SW 1271 (cell line): ENCODE measurements at regions not wholly inside any gene's neighbourhood (a gene's known extent, or its start where the extent isn't known, plus 50 kb on each side); places are given as distances from the start of the nearest gene placed in this dataset.
A peak's percentile ranks its signal among the peaks of the same experiment; 100 is the strongest.

Source experiments
- DNase-seq, 2 experiments: peaks; one replicate each; lab custom pipeline; 2025; lab: John Stamatoyannopoulos, UW

- no peak for DNase-seq
Measured at GRCh38 chr15:70264014-70264582, 166.4 kb upstream of the TLE3 start.

DNA sequence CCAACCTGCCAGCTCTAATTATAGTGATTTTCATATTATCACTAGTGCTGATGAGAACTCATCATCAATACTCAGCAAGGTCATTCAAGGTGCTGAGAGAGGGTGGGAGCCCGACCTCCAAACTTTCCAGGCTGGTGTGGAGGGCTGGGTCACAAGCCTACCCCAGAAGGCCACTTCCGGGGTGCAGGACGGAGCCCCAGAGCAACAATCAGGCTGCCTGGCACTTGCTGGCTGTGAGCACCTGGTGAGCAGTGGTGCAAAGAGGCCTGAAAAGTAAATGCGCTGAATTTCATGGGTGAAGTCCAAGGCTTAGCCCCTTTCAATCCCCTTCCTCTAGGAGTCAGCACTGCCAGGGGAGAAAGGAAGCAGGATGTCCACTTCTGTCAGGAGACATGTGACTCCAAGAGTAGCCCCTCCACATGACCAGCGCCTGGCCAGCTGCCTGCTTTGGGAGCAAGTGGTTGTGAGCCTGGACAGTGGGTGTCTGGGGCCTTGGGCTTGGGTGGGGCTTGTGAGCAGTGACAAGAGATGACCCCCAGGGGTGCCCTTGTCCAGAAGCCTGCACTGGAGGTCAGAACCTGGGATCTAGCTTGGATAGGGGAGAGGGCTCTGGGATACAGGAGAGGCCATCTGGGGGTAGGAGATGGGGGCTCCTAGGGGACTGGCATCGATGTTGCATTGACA is 165.0 kb upstream of the TLE3 start:
- DNase-seq: no peak

DNA sequence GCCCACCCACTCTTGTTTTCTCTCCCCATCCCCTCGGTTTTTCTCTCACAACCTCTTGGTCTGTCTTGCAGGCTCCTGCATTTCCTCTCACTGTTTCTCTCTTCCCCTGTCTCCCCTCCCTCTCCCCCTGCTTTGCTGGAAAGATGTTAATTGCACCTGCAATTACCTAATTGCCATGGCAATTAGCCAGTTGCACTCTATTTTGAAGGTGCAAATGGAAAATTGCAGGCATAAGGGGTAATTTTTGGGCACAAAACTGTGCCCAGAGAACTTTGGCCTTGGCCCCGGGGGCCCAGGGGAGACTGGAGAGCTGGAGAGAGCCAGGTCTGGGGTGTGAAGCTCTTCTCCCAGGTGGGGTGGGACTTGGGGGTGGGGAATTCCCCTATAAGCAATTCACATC is 164.5 kb upstream of the TLE3 start:
- DNase-seq: no peak

DNA sequence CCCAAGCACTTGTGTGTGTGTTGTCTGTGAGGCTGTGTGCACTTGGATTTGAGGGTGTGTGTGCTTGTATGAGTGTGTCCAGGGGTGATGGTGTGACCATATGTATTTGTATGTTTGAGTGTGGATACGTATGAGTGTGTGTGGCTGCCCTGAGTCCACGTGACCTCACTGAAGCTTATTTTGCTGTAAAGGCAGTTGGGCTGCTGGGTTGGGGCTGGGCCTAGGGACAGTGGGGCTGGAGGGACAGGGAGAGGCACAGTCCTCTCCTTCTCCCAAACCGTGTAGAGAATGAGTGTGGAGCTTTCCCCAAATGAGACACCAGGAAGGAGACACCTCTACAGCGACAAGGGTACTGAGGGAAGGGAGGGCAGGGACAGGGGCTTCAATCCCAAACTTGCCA is 163.4 kb upstream of the TLE3 start:
- DNase-seq: no peak

GRCh38 chr15:70260580-70260979 is 162.9 kb upstream of the TLE3 start:
- no peak for DNase-seq

GRCh38 chr15:70259640-70260508 is 162.2 kb upstream of the TLE3 start:
- DNase-seq: peak in 1 of 2 experiments; percentile 28

DNA sequence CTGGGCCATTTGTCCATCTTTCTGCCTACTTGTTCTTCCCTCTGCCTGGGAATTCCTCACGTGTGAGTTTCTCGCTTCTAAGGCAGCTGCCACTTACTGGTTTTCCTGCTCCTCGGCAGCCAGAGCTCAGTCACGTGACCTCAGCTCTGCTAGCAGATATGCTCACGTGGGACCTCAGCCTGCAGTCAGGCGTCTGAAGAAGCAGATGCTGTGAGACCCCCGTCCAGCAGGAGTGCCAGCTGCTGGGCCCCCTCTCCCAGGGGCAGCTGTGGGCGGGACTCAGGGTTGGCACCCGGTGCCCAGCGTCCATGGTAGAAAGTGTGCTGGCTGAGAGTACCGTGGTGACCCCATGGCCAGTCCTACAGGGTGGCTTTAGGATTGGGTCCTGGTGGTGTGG is 161.3 kb upstream of the TLE3 start:
- DNase-seq: no peak

DNA sequence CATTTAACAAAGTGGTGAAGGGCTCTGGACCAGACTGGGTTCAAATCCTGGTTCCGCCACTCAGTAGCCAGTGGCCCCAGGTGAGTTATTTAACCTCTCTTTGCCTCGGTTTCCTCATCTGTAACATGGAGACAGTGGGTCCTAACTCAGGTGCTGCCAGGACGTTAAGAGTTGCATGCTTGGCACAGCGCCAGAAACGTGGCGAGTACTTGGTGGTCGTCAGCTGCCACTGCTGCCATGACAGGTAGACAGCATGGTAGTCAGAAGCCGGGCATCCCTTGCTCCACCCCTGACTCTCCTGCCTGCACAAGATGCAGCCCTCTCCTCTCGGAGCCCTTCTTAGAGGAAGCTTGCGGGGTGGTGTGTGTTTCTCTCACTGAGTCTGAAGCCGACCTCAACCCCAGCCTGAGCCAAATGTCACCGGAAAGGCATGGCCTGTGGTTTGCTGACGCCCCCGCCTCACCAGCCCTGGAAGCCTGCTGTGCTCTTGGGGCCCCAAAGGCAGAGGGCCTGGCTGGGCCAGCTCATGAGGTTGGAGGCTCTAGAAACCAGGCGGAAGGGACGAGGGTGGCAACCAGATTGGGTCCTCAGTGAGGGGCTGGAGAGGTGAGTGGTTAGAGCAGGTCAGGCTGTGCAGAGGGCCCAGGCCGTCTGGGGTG is 160.8 kb upstream of the TLE3 start:
- no peak for DNase-seq

DNA sequence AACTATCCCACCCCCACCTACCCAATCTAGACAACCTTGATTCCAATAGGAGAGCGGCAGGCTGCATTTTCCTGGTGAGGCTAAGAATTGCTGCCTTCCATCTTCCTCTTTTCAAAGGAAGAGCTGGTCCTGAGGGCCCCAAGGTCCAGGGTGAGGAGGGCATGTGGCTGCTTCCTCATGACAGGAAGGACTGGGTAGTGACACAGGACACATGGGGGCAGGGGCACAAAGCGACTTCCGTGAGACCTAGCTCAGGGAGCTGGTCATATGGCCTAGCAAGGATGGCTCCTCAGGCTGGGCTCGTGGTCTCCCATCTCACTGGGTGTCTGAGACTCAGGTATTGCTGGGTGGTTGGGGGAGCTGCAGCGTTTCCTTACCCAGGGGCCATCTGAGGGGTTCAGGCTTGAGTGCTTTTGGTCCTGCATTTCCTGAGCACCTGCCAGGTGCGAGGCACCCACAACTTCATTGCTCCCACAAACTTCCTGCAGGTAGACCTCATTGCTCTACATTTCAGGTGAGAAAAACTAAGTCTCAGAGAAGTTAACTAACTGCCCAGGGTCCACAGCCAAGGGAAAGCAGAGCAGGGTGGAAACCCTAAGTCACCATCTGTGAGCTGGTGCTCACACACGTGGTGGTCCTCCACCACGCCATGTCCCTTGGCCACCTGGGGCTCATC is 160.0 kb upstream of the TLE3 start:
- no peak for DNase-seq

- DNase-seq: no peak
Measured at GRCh38 chr15:70257047-70257446, 159.3 kb upstream of the TLE3 start.

DNA sequence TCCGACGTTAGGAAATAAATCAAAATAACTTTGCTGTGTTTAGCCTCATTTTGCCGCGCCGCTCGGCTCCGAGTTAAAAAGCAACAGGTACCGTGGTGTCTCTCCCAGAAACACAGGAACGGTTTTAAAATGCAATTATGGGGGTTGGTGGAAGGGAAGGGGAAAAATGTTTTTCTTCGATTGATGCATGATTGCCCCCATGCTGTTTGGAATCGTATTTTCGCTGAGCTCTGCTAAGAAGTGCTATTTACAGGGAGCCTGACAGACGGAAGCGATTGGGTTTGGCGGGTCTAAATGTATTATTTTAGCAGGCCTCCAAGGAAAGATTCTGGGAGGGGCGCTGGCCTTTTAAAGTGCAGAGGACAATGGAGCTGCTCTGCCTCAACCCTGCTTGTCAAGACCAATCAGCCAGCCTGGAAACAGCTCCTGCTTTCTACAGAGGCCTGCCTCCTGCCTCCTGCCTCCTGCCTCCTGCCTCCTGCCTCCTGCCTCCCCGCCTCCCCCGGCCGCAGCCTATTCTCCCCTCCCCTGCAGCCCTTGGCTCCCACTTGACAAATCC is 156.7 kb upstream of the TLE3 start:
- DNase-seq: no peak

DNA sequence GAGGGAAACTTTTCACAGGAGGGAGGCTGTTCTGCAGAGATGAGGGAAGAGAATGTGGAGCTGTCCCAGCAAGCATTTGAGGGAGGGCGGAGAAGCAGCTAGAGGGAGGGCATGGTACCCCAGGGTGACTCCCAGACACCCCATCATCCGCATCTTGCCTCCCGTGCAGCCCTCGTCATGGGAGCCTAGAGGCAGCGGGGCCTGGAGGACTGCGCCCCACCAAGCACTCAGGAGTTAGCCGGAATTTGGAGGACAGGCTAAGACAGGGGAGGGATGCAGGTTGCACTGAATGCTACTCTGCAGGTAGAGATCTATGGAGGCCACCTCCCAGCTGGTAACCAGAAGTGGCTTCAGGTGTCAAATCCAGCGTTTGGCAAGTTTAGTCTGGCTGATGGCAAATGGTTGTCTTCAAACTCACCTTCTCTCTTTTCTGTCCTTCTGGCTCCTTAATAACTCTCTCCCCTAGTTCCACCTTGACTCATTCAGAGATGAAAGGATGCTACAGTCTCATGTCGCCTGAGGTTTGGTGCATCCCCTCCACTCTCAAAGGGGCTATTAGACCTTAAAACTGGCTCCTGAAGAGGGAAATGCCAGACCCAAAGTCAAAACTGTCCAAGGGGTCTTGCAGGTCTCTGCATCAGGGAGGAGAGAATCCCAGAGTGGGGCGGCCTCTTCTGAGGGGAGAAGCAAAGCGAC is 155.9 kb upstream of the TLE3 start:
- DNase-seq: no peak

GRCh38 chr15:70252951-70253320 is 155.2 kb upstream of the TLE3 start:
- DNase-seq: no peak

- DNase-seq: no peak
Measured at GRCh38 chr15:70252056-70252950, 154.6 kb upstream of the TLE3 start.

DNA sequence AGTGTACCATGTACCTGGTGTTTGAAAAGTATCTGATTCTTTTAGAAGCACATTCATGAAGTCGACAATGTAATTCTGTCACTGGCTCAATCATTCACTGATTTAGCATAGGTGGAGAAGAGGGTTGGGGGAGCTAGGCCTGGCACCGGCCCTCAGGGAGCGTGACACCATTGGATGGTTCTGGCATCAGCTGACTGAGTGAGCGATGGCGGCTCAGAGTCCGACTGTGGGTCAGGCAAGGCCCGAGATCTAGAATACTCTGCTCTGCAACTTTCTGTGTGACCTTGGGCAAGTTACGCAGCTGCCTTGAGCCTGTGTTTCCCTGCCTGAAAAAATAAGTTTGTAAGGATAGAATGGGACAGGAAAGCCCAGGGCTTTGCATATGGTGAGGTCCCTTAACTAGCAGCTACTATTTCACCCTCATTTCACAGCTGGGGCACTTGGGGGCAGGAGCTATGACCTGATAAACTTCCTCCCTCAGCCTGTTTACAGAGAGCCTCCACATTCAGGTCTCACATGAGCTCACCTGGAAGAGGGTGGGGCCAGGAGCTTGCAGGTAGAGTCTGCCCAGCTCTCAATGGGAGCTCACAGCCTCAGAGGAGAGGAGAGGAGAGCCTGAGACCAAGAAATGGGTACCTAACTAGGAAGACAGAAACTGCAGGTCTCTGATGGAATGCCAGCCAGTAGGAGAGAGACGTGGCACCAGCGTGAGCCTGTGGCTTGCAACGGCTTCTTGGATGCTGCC is 153.7 kb upstream of the TLE3 start:
- DNase-seq: no peak

DNA sequence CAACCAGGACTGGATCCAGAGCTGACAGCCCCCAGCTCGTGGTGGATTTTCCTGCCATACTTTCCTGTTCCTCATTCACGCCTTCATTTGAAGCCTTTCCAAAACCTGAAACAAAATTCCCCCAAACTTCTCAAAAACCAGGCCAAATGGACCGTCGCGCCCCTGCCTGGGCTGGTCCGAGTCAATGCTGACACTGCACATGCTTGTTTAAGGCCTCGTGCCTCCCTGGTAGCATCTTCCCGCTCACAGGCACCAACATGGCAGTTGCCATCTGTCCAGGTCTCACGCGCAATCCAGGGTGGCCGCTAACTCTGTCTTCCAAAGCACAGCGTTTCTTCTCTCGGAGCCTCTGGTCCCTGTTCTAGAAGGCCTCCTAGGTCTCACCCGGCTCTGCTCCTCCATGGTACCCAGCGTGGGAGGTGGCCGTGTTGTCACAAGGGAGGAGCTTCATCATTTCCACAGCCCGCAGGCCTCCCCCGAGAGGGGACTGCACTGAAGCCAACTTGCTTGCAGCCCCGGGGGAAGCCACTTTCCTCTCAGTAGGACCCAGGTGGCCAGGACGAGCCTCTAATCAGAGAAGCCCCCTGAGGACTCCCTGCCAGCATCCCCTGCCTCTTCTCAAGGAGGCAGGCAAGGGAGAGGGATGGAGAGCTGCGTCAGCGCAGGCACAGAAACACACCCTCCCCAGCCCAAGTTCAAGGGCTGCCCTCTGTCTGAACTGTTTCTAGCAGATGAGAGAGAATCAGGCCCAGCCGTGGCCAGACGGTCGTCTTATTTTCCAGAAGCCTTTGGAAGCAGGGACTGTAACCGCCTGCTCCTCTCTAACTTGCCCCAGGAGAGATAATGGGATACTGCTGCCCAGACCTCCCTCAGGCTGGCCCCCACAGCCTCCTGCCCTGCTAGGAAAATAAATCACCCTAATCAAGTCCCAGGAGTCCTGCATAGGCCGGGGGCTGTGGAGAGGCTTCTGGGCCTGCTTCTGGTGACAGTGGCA is 152.8 kb upstream of the TLE3 start:
- DNase-seq: no peak

- no peak for DNase-seq
Measured at GRCh38 chr15:70249616-70250015, 151.9 kb upstream of the TLE3 start.
